ENCODE measurements at regions not wholly inside any gene's neighbourhood (a gene's known extent, or its start where the extent isn't known, plus 50 kb on each side); places are given as distances from the start of the nearest gene placed in this dataset.
"Not testable (repeated sequence)": the region's sequence is repeated elsewhere in the genome, so short reads cannot be mapped to it uniquely, and the experiment has no call there.

DNA sequence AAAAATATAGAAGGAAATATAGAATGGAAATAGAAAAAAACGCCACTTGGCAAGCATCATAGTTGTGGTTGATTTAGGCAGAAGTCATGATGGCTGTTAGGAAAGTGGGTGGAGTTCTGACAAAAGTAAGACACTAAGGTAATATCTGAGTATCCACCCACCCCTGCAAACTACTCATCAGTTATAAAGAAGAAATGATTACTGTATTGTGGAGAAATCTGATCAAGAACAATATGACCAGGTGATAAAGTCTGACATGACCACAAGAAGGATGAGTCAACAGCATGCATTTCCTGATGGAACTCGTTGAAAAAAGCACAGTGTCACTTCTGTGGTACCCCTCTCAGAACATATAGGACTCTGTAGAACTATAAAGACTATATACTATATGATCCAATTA lies 343.4 kb upstream of the PAPPA start:
- ATAC-seq (ENCODE audit: low read depth) (peak; percentile 64), DNase-seq (ENCODE audit: low spot score) (no peak)

DNA sequence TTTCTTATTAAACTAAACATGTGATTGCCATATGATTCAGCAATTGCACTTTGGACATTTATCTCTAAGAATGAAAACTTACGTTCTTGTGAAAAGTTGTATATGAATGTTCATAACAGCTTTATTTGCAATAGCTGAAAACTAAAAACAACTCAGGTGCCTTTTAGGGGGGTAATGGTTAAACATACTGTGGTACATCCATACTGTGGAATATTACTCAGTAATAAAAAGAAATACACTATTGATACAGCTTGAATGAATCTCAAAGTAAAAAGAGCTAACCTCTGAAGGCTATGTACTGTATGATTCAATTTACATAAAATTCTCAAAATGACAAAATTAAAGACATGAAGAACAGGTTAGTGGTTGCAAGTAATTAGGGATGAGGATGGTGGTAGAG lies 339.5 kb upstream of the PAPPA start:
- DNase-seq (ENCODE audit: low spot score) (no peak), ATAC-seq (ENCODE audit: low read depth) (no peak)
- no peaks in the 10 kb centered on the region for H3K9me3 ChIP-seq (ENCODE audit: severe bottlenecking)
- no peak overlapping the region for H3K4me3 ChIP-seq (ENCODE audit: severe bottlenecking)
- H3K36me3 ChIP-seq (ENCODE audit: low read depth): no peaks in the 10 kb centered on the region
- no peaks in the 10 kb centered on the region for H3K27me3 ChIP-seq (ENCODE audit: insufficient read depth, poor library complexity, severe bottlenecking)
- H3K27ac ChIP-seq (ENCODE audit: poor library complexity, severe bottlenecking): no peak overlapping the region
- peaks cover 13% of the 10 kb centered on the region for H3K4me1 ChIP-seq (ENCODE audit: insufficient read depth, poor library complexity, severe bottlenecking)
- TF ChIP-seq, protein P1, sequence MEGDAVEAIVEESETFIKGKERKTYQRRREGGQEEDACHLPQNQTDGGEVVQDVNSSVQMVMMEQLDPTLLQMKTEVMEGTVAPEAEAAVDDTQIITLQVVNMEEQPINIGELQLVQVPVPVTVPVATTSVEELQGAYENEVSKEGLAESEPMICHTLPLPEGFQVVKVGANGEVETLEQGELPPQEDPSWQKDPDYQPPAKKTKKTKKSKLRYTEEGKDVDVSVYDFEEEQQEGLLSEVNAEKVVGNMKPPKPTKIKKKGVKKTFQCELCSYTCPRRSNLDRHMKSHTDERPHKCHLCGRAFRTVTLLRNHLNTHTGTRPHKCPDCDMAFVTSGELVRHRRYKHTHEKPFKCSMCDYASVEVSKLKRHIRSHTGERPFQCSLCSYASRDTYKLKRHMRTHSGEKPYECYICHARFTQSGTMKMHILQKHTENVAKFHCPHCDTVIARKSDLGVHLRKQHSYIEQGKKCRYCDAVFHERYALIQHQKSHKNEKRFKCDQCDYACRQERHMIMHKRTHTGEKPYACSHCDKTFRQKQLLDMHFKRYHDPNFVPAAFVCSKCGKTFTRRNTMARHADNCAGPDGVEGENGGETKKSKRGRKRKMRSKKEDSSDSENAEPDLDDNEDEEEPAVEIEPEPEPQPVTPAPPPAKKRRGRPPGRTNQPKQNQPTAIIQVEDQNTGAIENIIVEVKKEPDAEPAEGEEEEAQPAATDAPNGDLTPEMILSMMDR (IDR thresholded peaks at IDR 0.05; ENCODE audit: poor library complexity, severe bottlenecking): no peak

More for the DNA sequence above, 343.4 kb upstream of the PAPPA start:
- TF ChIP-seq, protein P1 (IDR thresholded peaks at IDR 0.05; ENCODE audit: poor library complexity, severe bottlenecking): no peak
- Histone ChIP-seq H3K36me3 (ENCODE audit: low read depth) (no peaks in the 10 kb centered on the region), H3K9me3 (ENCODE audit: severe bottlenecking) (no peaks in the 10 kb centered on the region), H3K27ac (ENCODE audit: poor library complexity, severe bottlenecking) (peak overlapping the region; percentile 54), H3K27me3 (ENCODE audit: insufficient read depth, poor library complexity, severe bottlenecking) (no peaks in the 10 kb centered on the region), H3K4me3 (ENCODE audit: severe bottlenecking) (no peak overlapping the region), H3K4me1 (ENCODE audit: insufficient read depth, poor library complexity, severe bottlenecking) (peaks cover 30% of the 10 kb centered on the region)

DNA sequence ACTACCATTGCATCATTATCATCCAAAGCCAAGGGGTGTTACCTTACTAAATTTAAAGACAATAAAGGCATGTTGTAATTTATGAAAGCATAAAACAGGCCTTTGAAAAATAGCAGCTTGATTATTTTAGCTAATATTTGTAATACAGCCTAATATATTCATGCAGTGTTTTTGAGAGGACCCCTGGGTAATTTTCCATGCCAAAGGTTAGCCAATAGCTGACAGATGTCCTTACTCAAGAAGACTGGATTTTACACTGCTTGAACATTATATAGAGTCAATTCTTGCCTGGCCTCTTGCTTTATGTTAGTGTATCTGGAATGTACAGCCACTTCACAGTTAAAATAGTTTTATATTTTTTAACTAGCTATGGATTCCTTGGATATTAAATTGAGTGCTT lies 337.8 kb upstream of the PAPPA start:
- H3K27me3 ChIP-seq (ENCODE audit: insufficient read depth, poor library complexity, severe bottlenecking): no peaks in the 10 kb centered on the region
- DNase-seq (ENCODE audit: low spot score): no peak
- no peak overlapping the region for H3K27ac ChIP-seq (ENCODE audit: poor library complexity, severe bottlenecking)
- TF ChIP-seq, protein P1 (IDR thresholded peaks at IDR 0.05; ENCODE audit: poor library complexity, severe bottlenecking): no peak
- H3K36me3 ChIP-seq (ENCODE audit: low read depth): no peaks in the 10 kb centered on the region
- no peak overlapping the region for H3K4me3 ChIP-seq (ENCODE audit: severe bottlenecking)
- ATAC-seq (ENCODE audit: low read depth): no peak
- H3K9me3 ChIP-seq (ENCODE audit: severe bottlenecking): no peaks in the 10 kb centered on the region
- H3K4me1 ChIP-seq (ENCODE audit: insufficient read depth, poor library complexity, severe bottlenecking): no peaks in the 10 kb centered on the region

DNA sequence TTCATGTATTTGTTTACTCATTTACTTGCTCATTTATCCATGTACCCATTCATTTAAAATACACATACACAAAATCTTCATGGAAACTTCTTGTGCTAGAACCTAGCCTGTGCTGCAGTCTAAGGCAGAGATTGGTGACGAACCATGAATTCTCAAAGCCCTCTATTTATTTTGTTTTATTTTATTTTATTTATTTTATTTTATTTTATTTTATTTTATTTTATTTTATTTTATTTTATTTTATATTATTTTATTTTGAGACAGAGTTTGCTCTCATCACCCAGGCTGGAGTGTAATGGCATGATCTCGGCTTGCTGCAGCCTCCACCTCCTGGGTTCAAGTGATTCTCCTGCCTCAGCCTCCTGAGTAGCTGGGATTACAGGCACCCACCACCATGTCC lies 334.9 kb upstream of the PAPPA start:
- not testable (repeated sequence) for ATAC-seq (ENCODE audit: low read depth)

DNA sequence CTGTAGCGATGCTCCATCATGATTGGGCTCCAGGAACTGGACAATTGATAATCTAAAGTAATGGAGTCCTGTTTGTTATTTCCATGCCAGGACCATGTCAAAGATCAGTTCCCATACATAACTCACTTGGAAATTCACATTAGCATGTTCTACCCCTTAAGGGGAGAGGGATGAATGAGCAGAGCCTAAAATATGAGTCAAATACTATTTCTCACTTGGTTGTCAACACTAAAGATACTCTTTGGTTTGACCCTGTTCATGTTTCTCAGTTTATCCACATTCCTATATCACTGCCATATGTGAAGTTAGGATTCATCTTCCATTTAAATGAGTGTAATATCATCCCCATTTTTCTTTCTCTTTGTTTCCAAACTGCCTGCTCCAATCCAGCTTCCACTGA lies 321.6 kb upstream of the PAPPA start:
- TF ChIP-seq, protein P1 (IDR thresholded peaks at IDR 0.05; ENCODE audit: poor library complexity, severe bottlenecking): no peak
- Histone ChIP-seq H3K36me3 (ENCODE audit: low read depth) (no peaks in the 10 kb centered on the region), H3K27ac (ENCODE audit: poor library complexity, severe bottlenecking) (no peak overlapping the region), H3K4me1 (ENCODE audit: insufficient read depth, poor library complexity, severe bottlenecking) (no peaks in the 10 kb centered on the region), H3K4me3 (ENCODE audit: severe bottlenecking) (no peak overlapping the region), H3K27me3 (ENCODE audit: insufficient read depth, poor library complexity, severe bottlenecking) (no peaks in the 10 kb centered on the region), H3K9me3 (ENCODE audit: severe bottlenecking) (no peaks in the 10 kb centered on the region)
- ATAC-seq (ENCODE audit: low read depth): no peak
- DNase-seq (ENCODE audit: low spot score): no peak

More for the DNA sequence above, 334.9 kb upstream of the PAPPA start:
- not testable (repeated sequence) for DNase-seq (ENCODE audit: low spot score); H3K27me3 ChIP-seq (ENCODE audit: insufficient read depth, poor library complexity, severe bottlenecking); H3K4me3 ChIP-seq (ENCODE audit: severe bottlenecking); H3K4me1 ChIP-seq (ENCODE audit: insufficient read depth, poor library complexity, severe bottlenecking); H3K9me3 ChIP-seq (ENCODE audit: severe bottlenecking); H3K36me3 ChIP-seq (ENCODE audit: low read depth); H3K27ac ChIP-seq (ENCODE audit: poor library complexity, severe bottlenecking)
